ENCODE measurements at regions not wholly inside any gene's neighbourhood (a gene's known extent, or its start where the extent isn't known, plus 50 kb on each side); places are given as distances from the start of the nearest gene placed in this dataset.
"Not testable (repeated sequence)": the region's sequence is repeated elsewhere in the genome, so short reads cannot be mapped to it uniquely, and the experiment has no call there.

- H3K36me3 ChIP-seq = no peaks in the 10 kb centered on the region
- H3K27me3 ChIP-seq = peaks cover 15 to 43% of the 10 kb centered on the region in 2 donors
- H3K4me1 ChIP-seq = no peaks in the 10 kb centered on the region
- H3K9me3 ChIP-seq = no peaks in the 10 kb centered on the region
- DNase-seq (peak in 1 of 4 donors; percentile 74), ATAC-seq (no peak)
- no peak overlapping the region for H3K27ac ChIP-seq
- no peak overlapping the region for H3K4me3 ChIP-seq
- no peak for TF ChIP-seq CTCF (IDR thresholded peaks at IDR 0.05)
- intact Hi-C loops (cut with DNase I) = no loop called here
Observed at GRCh38 chr12:34108405-34108803, 86.1 kb downstream of the ALG10 start.

- DNase-seq (peak in 1 of 4 donors; percentile 62), ATAC-seq (no peak)
- Histone ChIP-seq H3K4me1 (no peaks in the 10 kb centered on the region), H3K4me3 (no peak overlapping the region), H3K27ac (no peak overlapping the region), H3K9me3 (no peaks in the 10 kb centered on the region), H3K27me3 (peaks cover 15 to 43% of the 10 kb centered on the region in 2 donors), H3K36me3 (no peaks in the 10 kb centered on the region)
- intact Hi-C loops (cut with DNase I) = no loop called here
- no peak for TF ChIP-seq CTCF (IDR thresholded peaks at IDR 0.05)
Observed at GRCh38 chr12:34108967-34109366, 86.7 kb downstream of the ALG10 start.

- Histone ChIP-seq H3K27ac (no peak overlapping the region), H3K4me3 (no peak overlapping the region), H3K4me1 (no peaks in the 10 kb centered on the region), H3K27me3 (peaks cover 15 to 43% of the 10 kb centered on the region in 2 donors), H3K36me3 (no peaks in the 10 kb centered on the region), H3K9me3 (no peaks in the 10 kb centered on the region)
- ATAC-seq = no peak
- TF ChIP-seq CTCF (IDR thresholded peaks at IDR 0.05) = no peak
- DNase-seq = no peak
- intact Hi-C loops (cut with DNase I) = no loop called here
Observed at GRCh38 chr12:34109390-34109789, 87.1 kb downstream of the ALG10 start.

- peaks cover 15 to 43% of the 10 kb centered on the region in 2 donors for H3K27me3 ChIP-seq
- H3K36me3 ChIP-seq; H3K9me3 ChIP-seq; DNase-seq; ATAC-seq; H3K27ac ChIP-seq; H3K4me3 ChIP-seq; H3K4me1 ChIP-seq; intact Hi-C loops (cut with DNase I): not testable (repeated sequence)
Observed at GRCh38 chr12:34109909-34110531, 87.7 kb downstream of the ALG10 start.

- no peaks in the 10 kb centered on the region for H3K36me3 ChIP-seq
- TF ChIP-seq CTCF (IDR thresholded peaks at IDR 0.05) = no peak
- ATAC-seq = no peak
- no peak for DNase-seq
- H3K27ac ChIP-seq = no peak overlapping the region
- intact Hi-C loops (cut with DNase I) = no loop called here
- no peaks in the 10 kb centered on the region for H3K9me3 ChIP-seq
- no peaks in the 10 kb centered on the region for H3K27me3 ChIP-seq
- H3K4me3 ChIP-seq = no peak overlapping the region
- no peaks in the 10 kb centered on the region for H3K4me1 ChIP-seq
Observed at GRCh38 chr12:34119366-34119765, 97.1 kb downstream of the ALG10 start.

- Histone ChIP-seq H3K4me1 (peaks cover 0 to 5% of the 10 kb centered on the region in 2 donors), H3K36me3 (no peaks in the 10 kb centered on the region), H3K27me3 (no peaks in the 10 kb centered on the region), H3K27ac (no peak overlapping the region), H3K9me3 (no peaks in the 10 kb centered on the region), H3K4me3 (no peak overlapping the region)
- no peak for TF ChIP-seq CTCF (IDR thresholded peaks at IDR 0.05)
- DNase-seq (no peak), ATAC-seq (no peak)
- intact Hi-C loops (cut with DNase I) = loop anchor here in 1 of 2 donors (5.0 kb wide), 1 partner anchor 91 kb away; no protein-coding TSS in a partner anchor
Observed at GRCh38 chr12:34121360-34121759, 99.1 kb downstream of the ALG10 start.
